H1 (cell line): ENCODE measurements at regions not wholly inside any gene's neighbourhood (a gene's known extent, or its start where the extent isn't known, plus 50 kb on each side); places are given as distances from the start of the nearest gene placed in this dataset.

Source experiments
- CTCF ChIA-PET: fragments of 300-600 bp; sonication (Branson Sonifier 250); formaldehyde crosslinking; loops from one replicate; lab custom pipeline; 2021; ENCODE audit not compliant: partially characterized antibody; lab: Charles Lee
- POLR2A ChIA-PET: fragments of 300-600 bp; sonication (Branson Sonifier 250); formaldehyde crosslinking; loops from one replicate; lab custom pipeline; 2021; ENCODE audit warnings: inconsistent platforms; ENCODE audit not compliant: partially characterized antibody; lab: Charles Lee
- DNase-seq, 2 experiments: peaks; one replicate each; pipeline versions ENCODE4 v3.0.0 to v3.0.0-alpha.2; 2010 to 2022; ENCODE audit warnings: low spot score in 2 of 2, low read depth in 1 of 2, mixed read lengths in 1 of 2
- FAIRE-seq: peaks from 2 replicates; lab custom pipeline; 2011; peaks lifted over from hg19 to GRCh38; lab: Jason Lieb, UNC
- H2AFZ ChIP-seq: 2 replicates; pipeline ENCODE4 v1.8.1; 2012; ENCODE audit warnings: low read length, inconsistent platforms
- H2AK5ac ChIP-seq: 2 replicates; pipeline ENCODE4 v1.6.1; 2013; ENCODE audit warnings: low read depth, low read length
- H2BK120ac ChIP-seq: replicated peaks from 2 replicates; pipeline ENCODE3; 2013; ENCODE audit warnings: low read depth, low read length, inconsistent platforms
- H2BK12ac ChIP-seq: 2 replicates; pipeline ENCODE4 v1.6.1; 2013; ENCODE audit warnings: low read depth, low read length
- H2BK15ac ChIP-seq: 2 replicates; pipeline ENCODE4 v1.6.1; 2013; ENCODE audit warnings: low read length
- H2BK20ac ChIP-seq: 2 replicates; pipeline ENCODE4 v1.6.1; 2013; ENCODE audit warnings: low read length
- H2BK5ac ChIP-seq: 2 replicates; pipeline ENCODE4 v1.6.1; 2013; ENCODE audit warnings: low read depth, low read length
- H3K14ac ChIP-seq: 2 replicates; pipeline ENCODE4 v1.6.1; 2013; ENCODE audit warnings: inconsistent platforms; ENCODE audit not compliant: insufficient read length
- H3K18ac ChIP-seq: 2 replicates; pipeline ENCODE4 v1.6.1; 2013; ENCODE audit warnings: low read length; ENCODE audit errors: extremely low read depth
- H3K23ac ChIP-seq: 2 replicates; pipeline ENCODE4 v1.6.1; 2013; ENCODE audit warnings: inconsistent platforms; ENCODE audit not compliant: insufficient read length
- H3K23me2 ChIP-seq: 2 replicates; pipeline ENCODE4 v1.6.1; 2013; ENCODE audit warnings: low read depth, low read length
- H3K27ac ChIP-seq: 2 replicates; pipeline ENCODE4 v1.6.1; 2011; ENCODE audit warnings: low read depth, low read length, inconsistent platforms
- H3K27me3 ChIP-seq, 4 experiments: replicated peaks in 1 of 4; 1 replicate in 1 of 4; 2 replicates in 3 of 4; pipeline versions ENCODE4 v1.6.1 to v1.8.1; 2011 to 2013; ENCODE audit warnings: low read length in 3 of 4, mild to moderate bottlenecking in 3 of 4, inconsistent platforms in 2 of 4, mixed read lengths in 2 of 4, moderate library complexity in 1 of 4; ENCODE audit not compliant: control insufficient read depth in 3 of 4, insufficient read depth in 3 of 4; ENCODE audit errors: extremely low read depth in 1 of 4
- H3K36me3 ChIP-seq, 4 experiments: 2 replicates each; pipeline versions ENCODE4 v1.6.1 to v1.8.1; 2011 to 2013; ENCODE audit warnings: mild to moderate bottlenecking in 4 of 4, low read length in 3 of 4, moderate library complexity in 2 of 4, control low read depth in 1 of 4, inconsistent platforms in 1 of 4; ENCODE audit not compliant: insufficient read depth in 4 of 4, control insufficient read depth in 2 of 4
- H3K4ac ChIP-seq: replicated peaks from 2 replicates; pipeline ENCODE3; 2013; ENCODE audit warnings: low read length, low read depth, mixed read lengths, inconsistent platforms; ENCODE audit not compliant: insufficient read length
- H3K4me1 ChIP-seq, 4 experiments: replicated peaks in 1 of 4; 1 replicate in 1 of 4; 2 replicates in 3 of 4; pipeline versions ENCODE4 v1.6.1 to v1.8.1; 2011 to 2013; ENCODE audit warnings: low read length in 3 of 4, inconsistent platforms in 2 of 4, mixed read lengths in 1 of 4; ENCODE audit not compliant: insufficient read depth in 4 of 4, control insufficient read depth in 3 of 4
- H3K4me2 ChIP-seq, 2 experiments: 2 replicates each; pipeline versions ENCODE4 v1.6.1 to v1.8.1; 2011 to 2013; ENCODE audit warnings: low read depth in 2 of 2, low read length in 2 of 2, control low read depth in 1 of 2, inconsistent platforms in 1 of 2, mild to moderate bottlenecking in 1 of 2; ENCODE audit not compliant: insufficient read depth in 1 of 2
- H3K4me3 ChIP-seq, 4 experiments: fragments of 200-600, 300-600 bp in 1 of 4; sonication (generic), shearing (Covaris generic), sonication (Bioruptor Twin) in 1 of 4; 2 replicates each; pipeline versions ENCODE4 v1.5.1 to v1.8.1; 2011 to 2016; ENCODE audit warnings: low read length in 4 of 4, low read depth in 3 of 4, control low read depth in 2 of 4, inconsistent platforms in 2 of 4, mild to moderate bottlenecking in 2 of 4, mixed read lengths in 1 of 4, moderate library complexity in 1 of 4; ENCODE audit not compliant: insufficient read depth in 2 of 4; ENCODE audit errors: extremely low read depth in 1 of 4
- H3K56ac ChIP-seq: replicated peaks from 2 replicates; pipeline ENCODE3; 2013; ENCODE audit warnings: low read depth, mild to moderate bottlenecking, mixed read lengths, low read length, inconsistent platforms; ENCODE audit not compliant: insufficient read length
- H3K79me1 ChIP-seq: 2 replicates; pipeline ENCODE4 v1.6.1; 2013; ENCODE audit warnings: low read depth, low read length, control low read depth
- H3K79me2 ChIP-seq, 2 experiments: 2 replicates each; pipeline versions ENCODE4 v1.6.1 to v1.8.1; 2012 to 2013; ENCODE audit warnings: low read length in 2 of 2, mild to moderate bottlenecking in 2 of 2, inconsistent platforms in 1 of 2; ENCODE audit not compliant: insufficient read depth in 2 of 2, control insufficient read depth in 1 of 2
- H3K9ac ChIP-seq, 4 experiments: replicated peaks in 1 of 4; 1 replicate in 1 of 4; 2 replicates in 3 of 4; pipeline versions ENCODE4 v1.6.1 to v1.8.1; 2011 to 2013; ENCODE audit warnings: low read depth in 3 of 4, low read length in 3 of 4, control low read depth in 2 of 4, mild to moderate bottlenecking in 2 of 4, moderate library complexity in 2 of 4, inconsistent platforms in 1 of 4; ENCODE audit errors: extremely low read depth in 1 of 4
- H3K9me3 ChIP-seq, 2 experiments: 2 replicates each; pipeline versions ENCODE4 v1.6.1 to v1.8.1; 2012 to 2013; ENCODE audit warnings: mild to moderate bottlenecking in 2 of 2, moderate library complexity in 2 of 2, control low read depth in 1 of 2, inconsistent platforms in 1 of 2, low read depth in 1 of 2, low read length in 1 of 2, mixed read lengths in 1 of 2; ENCODE audit not compliant: insufficient read depth in 2 of 2
- H4K20me1 ChIP-seq, 2 experiments: replicated peaks in 1 of 2; 2 replicates each; pipeline versions ENCODE3 to v1.8.1; 2011 to 2013; ENCODE audit warnings: inconsistent platforms in 2 of 2, low read length in 2 of 2, mild to moderate bottlenecking in 1 of 2; ENCODE audit not compliant: insufficient read depth in 2 of 2, control insufficient read depth in 1 of 2
- H4K5ac ChIP-seq: 2 replicates; pipeline ENCODE4 v1.6.1; 2013; ENCODE audit warnings: low read length, low read depth, mixed read lengths, inconsistent platforms; ENCODE audit not compliant: insufficient read length
- H4K8ac ChIP-seq: 2 replicates; pipeline ENCODE4 v1.8.0; 2013; ENCODE audit warnings: mild to moderate bottlenecking, moderate library complexity, low read length, inconsistent platforms; ENCODE audit not compliant: insufficient read depth; ENCODE audit errors: extremely low read depth
- H4K91ac ChIP-seq: replicated peaks from 2 replicates; pipeline ENCODE3; 2013; ENCODE audit warnings: low read length, mixed read lengths, inconsistent platforms; ENCODE audit not compliant: insufficient read length
- CBX5 ChIP-seq: fragments of 300-800, 300-1000 bp; sonication (generic); IDR thresholded peaks from 2 replicates; pipeline ENCODE4 v1.7.1; 2016; ENCODE audit warnings: antibody characterized with exemption, low read length, low read depth
- CHD1 ChIP-seq: IDR thresholded peaks from 2 replicates; pipeline ENCODE4 v1.6.1; 2012; ENCODE audit warnings: low read depth, low read length, improper control_type of control experiment
- MAX ChIP-seq: IDR thresholded peaks from 2 replicates; pipeline ENCODE4 v1.6.1; 2012; ENCODE audit warnings: inconsistent platforms
- POU5F1 ChIP-seq: IDR thresholded peaks from 2 replicates; pipeline ENCODE4 v1.6.1; 2011; ENCODE audit warnings: low read depth, mild to moderate bottlenecking, low read length, moderate library complexity
- YY1 ChIP-seq: IDR thresholded peaks from 2 replicates; pipeline ENCODE4 v1.6.1; 2011; ENCODE audit warnings: low read depth, mild to moderate bottlenecking, low read length
- WGBS, 2 experiments: shearing (Covaris generic) in 1 of 2; methylation state at CpG; one replicate each; pipeline versions ENCODE4 v1.1.6 to v1.1.7; 2013 to 2015; ENCODE audit warnings: low lambda C conversion rate in 2 of 2, mixed read lengths in 2 of 2, inconsistent platforms in 1 of 2, low coverage in 1 of 2, missing lambda C conversion rate in 1 of 2; ENCODE audit not compliant: insufficient replicate concordance in 2 of 2, insufficient coverage in 1 of 2, insufficient read length in 1 of 2; ENCODE audit errors: extremely low coverage in 1 of 2, missing lambda C conversion rate in 1 of 2; 5-methylcytosine and 5-hydroxymethylcytosine counted together

DNA sequence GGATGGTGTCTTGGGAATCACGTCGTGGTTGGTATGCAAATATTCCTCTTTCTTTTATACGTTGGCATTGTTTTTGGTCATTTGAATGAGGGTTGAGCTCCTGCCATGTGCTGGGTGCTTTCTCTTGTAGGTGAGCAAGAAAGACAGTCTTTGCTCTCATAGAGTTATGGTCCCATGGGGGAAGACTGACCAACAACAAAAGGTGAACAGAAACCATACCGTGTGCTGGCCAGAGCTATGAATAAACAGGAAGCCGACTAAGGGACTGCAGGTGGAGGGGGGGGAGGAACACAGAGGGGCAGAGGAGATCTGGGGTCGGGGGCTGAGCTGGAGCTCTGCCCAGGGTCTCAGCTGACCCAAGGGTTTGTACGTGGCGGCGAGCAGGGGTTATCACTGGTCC, 245.3 kb downstream of the CTTN start:
- H3K4me1 ChIP-seq = peaks cover 30 to 48% (median 41%) of the 10 kb centered on the region in 4 experiments
- FAIRE-seq = peak; percentile 28

More for the DNA sequence above, 245.3 kb downstream of the CTTN start:
- Histone ChIP-seq H3K9ac (no peak overlapping the region), H4K91ac (no peak overlapping the region), H2AFZ (no peak overlapping the region), H3K79me2 (peaks cover 0 to 27% of the 10 kb centered on the region in 2 experiments; a peak in 2 of 4 replicates), H2BK5ac (peak overlapping the region; percentile 99; the same call in 1 of the 2 replicates), H4K5ac (no peak overlapping the region), H2BK15ac (no peak overlapping the region), H3K36me3 (no peaks in the 10 kb centered on the region), H3K9me3 (no peaks in the 10 kb centered on the region), H4K8ac (no peak overlapping the region), H3K4me2 (peak overlapping the region in 1 of 2 experiments; percentile 6; a peak in 1 of 4 replicates), H3K23me2 (peaks cover 3% of the 10 kb centered on the region; the same call in 1 of the 2 replicates), H3K23ac (no peak overlapping the region), H3K4me3 (peak overlapping the region in 1 of 4 experiments; percentile 8; a peak in 1 of 8 replicates), H2BK20ac (peak overlapping the region; percentile 2; the same call in 1 of the 2 replicates), H3K14ac (no peak overlapping the region), H2AK5ac (0 out of 2 replicates have a peak overlapping the region, but pooled peaks have one; percentile 1), H4K20me1 (no peaks in the 10 kb centered on the region), H3K27me3 (no peaks in the 10 kb centered on the region), H3K4ac (no peak overlapping the region), H3K27ac (0 out of 2 replicates have a peak overlapping the region, but pooled peaks have one; percentile 19), H3K79me1 (peaks cover 3% of the 10 kb centered on the region), H3K56ac (no peak overlapping the region), H2BK120ac (no peak overlapping the region), H2BK12ac (no peak overlapping the region), H3K18ac (0 out of 2 replicates have a peak overlapping the region, but pooled peaks have one; percentile 7)
- CTCF ChIA-PET = interaction anchor here (0.6 to 2.7 kb wide), 9 partner anchors 9 to 1434 kb away, joined by 3 to 9 read pairs (median 4); no protein-coding TSS in a partner anchor
- POLR2A ChIA-PET = interaction anchor here (1.4 to 5.1 kb wide), 2 partner anchors 19 to 38 kb away, joined by 3 to 25 read pairs; no protein-coding TSS in a partner anchor
- WGBS, 2 experiments = 48% methylated on average over 9 of the region's 9 CpGs; no CpG with 5 or more reads in 1 of the 2 experiments
- DNase-seq = no peak
- no peak for TF ChIP-seq YY1
- no peak for TF ChIP-seq CHD1
- TF ChIP-seq MAX = peak; percentile 45; the same call in 1 of the 2 replicates
- no peak for TF ChIP-seq POU5F1
- TF ChIP-seq CBX5 = no peak
